IgD-negative memory B cell (primary cell): ENCODE measurements at regions not wholly inside any gene's neighbourhood (a gene's known extent, or its start where the extent isn't known, plus 50 kb on each side); places are given as distances from the start of the nearest gene placed in this dataset.
"Not testable (repeated sequence)": the region's sequence is repeated elsewhere in the genome, so short reads cannot be mapped to it uniquely, and the experiment has no call there.

Experiments
- H3K27ac Mint-ChIP-seq, 3 donors: one replicate each; pipeline ENCODE4 v1.8.0; 2020 to 2022; ENCODE audit warnings: mild to moderate bottlenecking in 3 of 3, mixed read lengths in 3 of 3, moderate library complexity in 1 of 3
- H3K27me3 Mint-ChIP-seq: one replicate; pipeline ENCODE4 v1.8.0; 2021; ENCODE audit warnings: mixed read lengths
- H3K36me3 Mint-ChIP-seq: one replicate; pipeline ENCODE4 v1.8.0; 2020; ENCODE audit warnings: mild to moderate bottlenecking, mixed read lengths
- H3K4me1 Mint-ChIP-seq, 3 donors: one replicate each; pipeline ENCODE4 v1.8.0; 2020 to 2022; ENCODE audit warnings: mixed read lengths in 3 of 3, mild to moderate bottlenecking in 1 of 3
- H3K4me3 Mint-ChIP-seq, 4 donors: one replicate each; pipeline ENCODE4 v1.8.0; 2020 to 2022; ENCODE audit warnings: mild to moderate bottlenecking in 4 of 4, mixed read lengths in 4 of 4, moderate library complexity in 3 of 4
- H3K9me3 Mint-ChIP-seq, 3 donors: one replicate each; pipeline ENCODE4 v1.8.0; 2020 to 2021; ENCODE audit warnings: mixed read lengths in 3 of 3, mild to moderate bottlenecking in 1 of 3

- Mint-ChIP-seq H3K27ac (no peak overlapping the region), H3K4me3 (no peak overlapping the region), H3K9me3 (peaks cover 0 to 4% (median 0%) of the 10 kb centered on the region in 3 donors), H3K36me3 (no peaks in the 10 kb centered on the region), H3K4me1 (no peaks in the 10 kb centered on the region), H3K27me3 (no peaks in the 10 kb centered on the region)
Observed at GRCh38 chr11:41519696-41520095, 60.2 kb upstream of the LRRC4C start.

GRCh38 chr11:41522391-41522790, 62.9 kb upstream of the LRRC4C start:
- H3K27me3 Mint-ChIP-seq = no peaks in the 10 kb centered on the region
- H3K4me1 Mint-ChIP-seq = no peaks in the 10 kb centered on the region
- no peak overlapping the region for H3K4me3 Mint-ChIP-seq
- H3K9me3 Mint-ChIP-seq = peaks cover 0 to 4% (median 0%) of the 10 kb centered on the region in 3 donors
- H3K27ac Mint-ChIP-seq = no peak overlapping the region
- no peaks in the 10 kb centered on the region for H3K36me3 Mint-ChIP-seq

GRCh38 chr11:41522899-41523672, 63.6 kb upstream of the LRRC4C start:
- H3K36me3 Mint-ChIP-seq = no peaks in the 10 kb centered on the region
- no peaks in the 10 kb centered on the region for H3K27me3 Mint-ChIP-seq
- no peaks in the 10 kb centered on the region for H3K4me1 Mint-ChIP-seq
- H3K4me3 Mint-ChIP-seq = no peak overlapping the region
- peaks cover 0 to 4% (median 0%) of the 10 kb centered on the region in 3 donors for H3K9me3 Mint-ChIP-seq
- no peak overlapping the region for H3K27ac Mint-ChIP-seq

- Mint-ChIP-seq H3K27ac (no peak overlapping the region), H3K9me3 (no peaks in the 10 kb centered on the region), H3K4me1 (no peaks in the 10 kb centered on the region), H3K36me3 (no peaks in the 10 kb centered on the region), H3K4me3 (no peak overlapping the region), H3K27me3 (no peaks in the 10 kb centered on the region)
Observed at GRCh38 chr11:41527530-41527929, 68.1 kb upstream of the LRRC4C start.

GRCh38 chr11:41532413-41532812, 73.0 kb upstream of the LRRC4C start:
- no peaks in the 10 kb centered on the region for H3K27me3 Mint-ChIP-seq
- no peak overlapping the region for H3K4me3 Mint-ChIP-seq
- no peak overlapping the region for H3K27ac Mint-ChIP-seq
- no peaks in the 10 kb centered on the region for H3K9me3 Mint-ChIP-seq
- no peaks in the 10 kb centered on the region for H3K36me3 Mint-ChIP-seq
- no peaks in the 10 kb centered on the region for H3K4me1 Mint-ChIP-seq

- H3K36me3 Mint-ChIP-seq = no peaks in the 10 kb centered on the region
- H3K4me1 Mint-ChIP-seq = no peaks in the 10 kb centered on the region
- H3K4me3 Mint-ChIP-seq = no peak overlapping the region
- H3K27ac Mint-ChIP-seq = no peak overlapping the region
- H3K9me3 Mint-ChIP-seq = peaks cover 0 to 1% (median 0%) of the 10 kb centered on the region in 3 donors
- no peaks in the 10 kb centered on the region for H3K27me3 Mint-ChIP-seq
Observed at GRCh38 chr11:41533761-41534160, 74.3 kb upstream of the LRRC4C start.

- H3K27ac Mint-ChIP-seq = no peak overlapping the region
- H3K4me3 Mint-ChIP-seq = no peak overlapping the region
- no peaks in the 10 kb centered on the region for H3K27me3 Mint-ChIP-seq
- H3K36me3 Mint-ChIP-seq = no peaks in the 10 kb centered on the region
- peaks cover 0 to 1% (median 0%) of the 10 kb centered on the region in 3 donors for H3K9me3 Mint-ChIP-seq
- H3K4me1 Mint-ChIP-seq = no peaks in the 10 kb centered on the region
Observed at GRCh38 chr11:41534391-41534790, 74.9 kb upstream of the LRRC4C start.

DNA sequence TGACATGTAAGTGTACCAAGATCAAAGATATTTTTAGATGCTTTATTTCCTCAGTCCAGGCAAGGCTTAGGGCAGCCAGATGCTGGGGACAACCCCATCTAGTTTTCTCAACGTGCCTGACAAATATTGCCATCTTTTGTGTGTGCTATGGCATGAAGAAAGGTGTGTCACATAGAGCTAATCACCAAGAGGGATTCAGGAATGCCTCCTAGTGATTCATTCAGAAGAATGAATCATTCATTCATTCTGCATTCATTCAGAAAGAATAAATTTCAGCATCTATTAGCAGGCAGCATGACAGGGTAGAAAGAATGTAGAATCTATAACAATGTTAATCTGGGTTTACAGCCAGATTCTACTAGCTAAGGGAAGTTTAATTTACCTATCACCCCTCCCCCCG, 75.4 kb upstream of the LRRC4C start:
- Mint-ChIP-seq H3K27me3 (no peaks in the 10 kb centered on the region), H3K36me3 (no peaks in the 10 kb centered on the region), H3K27ac (no peak overlapping the region), H3K4me1 (no peaks in the 10 kb centered on the region), H3K4me3 (no peak overlapping the region), H3K9me3 (peaks cover 0 to 1% (median 0%) of the 10 kb centered on the region in 3 donors)

- H3K36me3 Mint-ChIP-seq = no peaks in the 10 kb centered on the region
- no peak overlapping the region for H3K4me3 Mint-ChIP-seq
- H3K9me3 Mint-ChIP-seq = peaks cover 0 to 3% (median 0%) of the 10 kb centered on the region in 3 donors
- H3K4me1 Mint-ChIP-seq = no peaks in the 10 kb centered on the region
- H3K27ac Mint-ChIP-seq = peak overlapping the region in 1 of 3 donors; percentile 49
- no peaks in the 10 kb centered on the region for H3K27me3 Mint-ChIP-seq
Observed at GRCh38 chr11:41536021-41536568, 76.6 kb upstream of the LRRC4C start.

DNA sequence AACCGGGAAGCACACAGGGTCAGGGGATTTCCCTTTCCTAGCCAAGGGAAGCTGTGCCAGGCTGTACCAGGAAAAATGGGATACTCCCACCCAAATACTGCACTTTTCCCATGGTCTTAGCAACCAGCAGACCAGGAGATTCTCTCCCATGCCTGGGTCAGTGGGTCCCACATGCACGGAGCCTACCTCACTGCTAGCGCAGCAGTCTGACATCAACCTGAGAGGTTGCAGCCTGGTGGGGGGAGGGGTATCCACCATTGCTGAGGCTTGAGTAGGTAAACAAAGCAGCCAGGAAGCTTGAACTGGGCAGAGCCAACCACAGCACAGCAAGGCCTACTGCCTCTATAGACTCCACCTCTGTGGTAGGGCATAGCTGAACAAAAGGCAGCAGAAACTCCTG, 85.5 kb upstream of the LRRC4C start:
- H3K9me3 Mint-ChIP-seq = not testable (repeated sequence)

GRCh38 chr11:41578421-41579051, 119.1 kb upstream of the LRRC4C start:
- Mint-ChIP-seq H3K36me3 (no peaks in the 10 kb centered on the region), H3K27ac (no peak overlapping the region), H3K4me1 (no peaks in the 10 kb centered on the region), H3K27me3 (no peaks in the 10 kb centered on the region), H3K4me3 (no peak overlapping the region), H3K9me3 (peaks cover 0 to 2% (median 0%) of the 10 kb centered on the region in 3 donors)

More for the DNA sequence above, 85.5 kb upstream of the LRRC4C start:
- not testable (repeated sequence) for H3K27me3 Mint-ChIP-seq, H3K4me1 Mint-ChIP-seq, H3K36me3 Mint-ChIP-seq, H3K4me3 Mint-ChIP-seq, H3K27ac Mint-ChIP-seq

- H3K27ac Mint-ChIP-seq = no peak overlapping the region
- H3K27me3 Mint-ChIP-seq = no peaks in the 10 kb centered on the region
- H3K4me1 Mint-ChIP-seq = no peaks in the 10 kb centered on the region
- no peaks in the 10 kb centered on the region for H3K36me3 Mint-ChIP-seq
- peaks cover 0 to 3% (median 2%) of the 10 kb centered on the region in 3 donors for H3K9me3 Mint-ChIP-seq
- no peak overlapping the region for H3K4me3 Mint-ChIP-seq
Observed at GRCh38 chr11:41579546-41579945, 120.1 kb upstream of the LRRC4C start.

- Mint-ChIP-seq H3K9me3 (peaks cover 0 to 2% (median 0%) of the 10 kb centered on the region in 3 donors), H3K4me1 (no peaks in the 10 kb centered on the region)
Observed at GRCh38 chr11:41609511-41609910, 150.1 kb upstream of the LRRC4C start.

GRCh38 chr11:41612415-41612814, 153.0 kb upstream of the LRRC4C start:
- H3K36me3 Mint-ChIP-seq = no peaks in the 10 kb centered on the region
- H3K4me1 Mint-ChIP-seq = no peaks in the 10 kb centered on the region
- no peak overlapping the region for H3K27ac Mint-ChIP-seq
- H3K27me3 Mint-ChIP-seq = no peaks in the 10 kb centered on the region
- H3K9me3 Mint-ChIP-seq = peaks cover 0 to 3% (median 0%) of the 10 kb centered on the region in 3 donors
- no peak overlapping the region for H3K4me3 Mint-ChIP-seq

More at GRCh38 chr11:41609511-41609910, 150.1 kb upstream of the LRRC4C start:
- Mint-ChIP-seq H3K36me3 (no peaks in the 10 kb centered on the region), H3K27ac (no peak overlapping the region), H3K4me3 (no peak overlapping the region), H3K27me3 (no peaks in the 10 kb centered on the region)

- Mint-ChIP-seq H3K27ac (no peak overlapping the region), H3K36me3 (no peaks in the 10 kb centered on the region), H3K9me3 (peaks cover 0 to 3% (median 0%) of the 10 kb centered on the region in 3 donors), H3K27me3 (no peaks in the 10 kb centered on the region), H3K4me3 (no peak overlapping the region), H3K4me1 (no peaks in the 10 kb centered on the region)
Observed at GRCh38 chr11:41613326-41613725, 153.9 kb upstream of the LRRC4C start.
